D721Med (cell line): ENCODE measurements at regions not wholly inside any gene's neighbourhood (a gene's known extent, or its start where the extent isn't known, plus 50 kb on each side); places are given as distances from the start of the nearest gene placed in this dataset.

Experiments
- DNase-seq: peaks from one replicate; pipeline ENCODE4 v3.0.0; 2011; ENCODE audit warnings: low spot score; ENCODE audit not compliant: insufficient read length
- FAIRE-seq: peaks from 2 replicates; lab custom pipeline; 2011; peaks lifted over from hg19 to GRCh38; lab: Jason Lieb, UNC
- CTCF ChIP-seq: IDR thresholded peaks from 2 replicates; pipeline ENCODE4 v1.5.1; 2012; ENCODE audit warnings: mild to moderate bottlenecking, control low read depth; ENCODE audit not compliant: insufficient read depth; ENCODE audit errors: missing control alignments

GRCh38 chr13:54989418-54989817, 1960.8 kb downstream of the OLFM4 start:
- DNase-seq (no peak), FAIRE-seq (no peak)
- TF ChIP-seq CTCF: no peak

GRCh38 chr13:54999399-54999907, 1970.8 kb downstream of the OLFM4 start:
- DNase-seq (no peak), FAIRE-seq (no peak)
- TF ChIP-seq CTCF: no peak

- FAIRE-seq (no peak), DNase-seq (no peak)
- TF ChIP-seq CTCF: no peak
These were observed 1971.4 kb downstream of the OLFM4 start for GRCh38 chr13:55000043-55000442.

- TF ChIP-seq CTCF: no peak
- FAIRE-seq: no peak
These were observed 1972.2 kb downstream of the OLFM4 start for GRCh38 chr13:55000844-55001243.

GRCh38 chr13:55001881-55002280, 1973.3 kb downstream of the OLFM4 start:
- FAIRE-seq: no peak
- no peak for TF ChIP-seq CTCF
- no peak for DNase-seq

More at GRCh38 chr13:55000844-55001243, 1972.2 kb downstream of the OLFM4 start:
- no peak for DNase-seq

- TF ChIP-seq CTCF: no peak
- DNase-seq: no peak
- no peak for FAIRE-seq
These were observed 1979.1 kb downstream of the OLFM4 start for GRCh38 chr13:55007681-55008080.

GRCh38 chr13:55013051-55013450, 1984.4 kb downstream of the OLFM4 start:
- FAIRE-seq: no peak

More at GRCh38 chr13:55013051-55013450, 1984.4 kb downstream of the OLFM4 start:
- TF ChIP-seq CTCF: no peak
- no peak for DNase-seq
